Tibial artery (tissue), 4 donors: ENCODE measurements at regions not wholly inside any gene's neighbourhood (a gene's known extent, or its start where the extent isn't known, plus 50 kb on each side); places are given as distances from the start of the nearest gene placed in this dataset.

Source experiments
- DNase-seq, 2 donors: peaks; one replicate each; pipeline ENCODE4 v3.0.0-alpha.2; 2019
- H3K27ac ChIP-seq, 2 donors: fragments of 200-600 bp; sonication (generic) in 1 of 2; 1 replicate in 1 of 2; 2 replicates in 1 of 2; pipeline ENCODE4 v1.5.1; 2018 to 2019; ENCODE audit warnings: mild to moderate bottlenecking in 1 of 2
- H3K27me3 ChIP-seq, 2 donors: fragments of 200-600 bp; sonication (generic) in 1 of 2; one replicate each; pipeline versions ENCODE4 v1.5.1 to v1.6.0; 2016 to 2019
- H3K36me3 ChIP-seq, 3 donors: fragments of 200-600 bp; sonication (generic) in 2 of 3; one replicate each; pipeline ENCODE4 v1.5.1; 2016 to 2019; ENCODE audit warnings: mild to moderate bottlenecking in 2 of 3
- H3K4me1 ChIP-seq, 4 donors: fragments of 200-600 bp; sonication (generic) in 2 of 4; 1 replicate in 3 of 4; 2 replicates in 1 of 4; pipeline ENCODE4 v1.5.1; 2016 to 2019
- H3K4me3 ChIP-seq, 2 donors: fragments of 200-600 bp; sonication (generic) in 1 of 2; 1 replicate in 1 of 2; 2 replicates in 1 of 2; pipeline ENCODE4 v1.5.1; 2018 to 2019; ENCODE audit warnings: mild to moderate bottlenecking in 2 of 2
- H3K9me3 ChIP-seq, 3 donors: fragments of 200-600 bp; sonication (generic) in 1 of 3; one replicate each; pipeline ENCODE4 v1.5.1; 2016 to 2019
- CTCF ChIP-seq, 2 experiments: fragments of 200-600 bp in 1 of 2; fragments of 450-650 bp in 1 of 2; IDR thresholded peaks; one replicate each; pipeline ENCODE4 v1.5.1; 2017 to 2019; ENCODE audit warnings: antibody characterized with exemption in 2 of 2, mild to moderate bottlenecking in 1 of 2, moderate library complexity in 1 of 2
- intact Hi-C: fragments of 100-400 bp; cut with DNase I; formaldehyde crosslinking; loops from one replicate; pipeline ENCODE4 v1.15.0; 2023; ENCODE audit warnings: low total_unique reads

GRCh38 chr9:116020146-116020545 is 133.4 kb upstream of the PAPPA start:
- intact Hi-C loops: no loop called here
- TF ChIP-seq CTCF (IDR thresholded peaks at IDR 0.05): no peak
- Histone ChIP-seq H3K9me3 (no peaks in the 10 kb centered on the region), H3K27ac (no peak overlapping the region), H3K27me3 (no peaks in the 10 kb centered on the region), H3K4me1 (no peaks in the 10 kb centered on the region), H3K4me3 (no peak overlapping the region), H3K36me3 (no peaks in the 10 kb centered on the region)
- DNase-seq: no peak

GRCh38 chr9:116020801-116021200 is 132.8 kb upstream of the PAPPA start:
- no peak for DNase-seq
- no peaks in the 10 kb centered on the region for H3K4me1 ChIP-seq
- intact Hi-C loops: no loop called here
- H3K4me3 ChIP-seq: no peak overlapping the region
- no peaks in the 10 kb centered on the region for H3K36me3 ChIP-seq
- H3K27ac ChIP-seq: no peak overlapping the region
- H3K9me3 ChIP-seq: no peaks in the 10 kb centered on the region
- no peaks in the 10 kb centered on the region for H3K27me3 ChIP-seq
- TF ChIP-seq CTCF (IDR thresholded peaks at IDR 0.05): no peak

GRCh38 chr9:116027096-116027495 is 126.5 kb upstream of the PAPPA start:
- Histone ChIP-seq H3K9me3 (peaks cover 0 to 14% (median 0%) of the 10 kb centered on the region in 3 donors), H3K4me1 (no peaks in the 10 kb centered on the region), H3K4me3 (no peak overlapping the region), H3K36me3 (no peaks in the 10 kb centered on the region), H3K27me3 (no peaks in the 10 kb centered on the region), H3K27ac (no peak overlapping the region)
- TF ChIP-seq CTCF (IDR thresholded peaks at IDR 0.05): no peak
- intact Hi-C loops: no loop called here
- DNase-seq: no peak

GRCh38 chr9:116027511-116027910 is 126.1 kb upstream of the PAPPA start:
- TF ChIP-seq CTCF (IDR thresholded peaks at IDR 0.05): no peak
- DNase-seq: no peak
- H3K27me3 ChIP-seq: no peaks in the 10 kb centered on the region

GRCh38 chr9:116027951-116028350 is 125.6 kb upstream of the PAPPA start:
- no peak for TF ChIP-seq CTCF (IDR thresholded peaks at IDR 0.05)
- H3K4me1 ChIP-seq: no peaks in the 10 kb centered on the region
- peaks cover 0 to 14% (median 0%) of the 10 kb centered on the region in 3 donors for H3K9me3 ChIP-seq
- intact Hi-C loops: no loop called here
- H3K36me3 ChIP-seq: no peaks in the 10 kb centered on the region
- no peak overlapping the region for H3K4me3 ChIP-seq
- no peak overlapping the region for H3K27ac ChIP-seq
- DNase-seq: no peak
- H3K27me3 ChIP-seq: no peaks in the 10 kb centered on the region

More at GRCh38 chr9:116027511-116027910, 126.1 kb upstream of the PAPPA start:
- no peaks in the 10 kb centered on the region for H3K4me1 ChIP-seq
- intact Hi-C loops: no loop called here
- no peaks in the 10 kb centered on the region for H3K36me3 ChIP-seq
- no peak overlapping the region for H3K27ac ChIP-seq
- H3K9me3 ChIP-seq: peaks cover 0 to 14% (median 0%) of the 10 kb centered on the region in 3 donors
- no peak overlapping the region for H3K4me3 ChIP-seq

GRCh38 chr9:116030517-116030916 is 123.1 kb upstream of the PAPPA start:
- no peak for DNase-seq
- Histone ChIP-seq H3K27me3 (no peaks in the 10 kb centered on the region), H3K36me3 (no peaks in the 10 kb centered on the region), H3K4me1 (no peaks in the 10 kb centered on the region), H3K27ac (no peak overlapping the region), H3K4me3 (no peak overlapping the region), H3K9me3 (peaks cover 0 to 14% (median 0%) of the 10 kb centered on the region in 3 donors)
- TF ChIP-seq CTCF (IDR thresholded peaks at IDR 0.05): no peak
- intact Hi-C loops: no loop called here
